Pancreas (tissue), 10 donors: ENCODE measurements at regions not wholly inside any gene's neighbourhood (a gene's known extent, or its start where the extent isn't known, plus 50 kb on each side); places are given as distances from the start of the nearest gene placed in this dataset.

Source experiments
- ATAC-seq, 4 donors: fragments of 200-7000 bp; cut with Tn5 transposase; one replicate each; pipeline versions ENCODE4 v1.8.0 to v1.9.1; 2020; ENCODE audit warnings: mild to moderate bottlenecking in 4 of 4, moderate library complexity in 4 of 4
- DNase-seq, 6 donors: peaks; one replicate each; pipeline ENCODE4 v3.0.0-alpha.2; 2020
- FAIRE-seq: peaks from 2 replicates; lab custom pipeline; 2012; peaks lifted over from hg19 to GRCh38; lab: Jason Lieb, UNC
- H3K27ac ChIP-seq, 4 donors: fragments of 200-600 bp; sonication (generic); 1 replicate in 3 of 4; 2 replicates in 1 of 4; pipeline versions ENCODE4 v1.5.0 to v1.8.0; 2020
- H3K27me3 ChIP-seq, 4 donors: fragments of 200-600 bp; one replicate each; pipeline ENCODE4 v1.8.0; 2021
- H3K36me3 ChIP-seq, 3 donors: fragments of 200-600 bp; sonication (generic) in 1 of 3; one replicate each; pipeline versions ENCODE4 v1.5.0 to v1.8.0; 2020 to 2021
- H3K4me1 ChIP-seq, 3 donors: fragments of 200-600 bp; one replicate each; pipeline ENCODE4 v1.8.0; 2021
- H3K4me3 ChIP-seq, 4 donors: fragments of 200-600 bp; sonication (generic) in 2 of 4; one replicate each; pipeline versions ENCODE4 v1.5.0 to v1.8.0; 2020 to 2021
- H3K9me3 ChIP-seq, 4 donors: fragments of 200-600 bp; one replicate each; pipeline ENCODE4 v1.8.0; 2021
- WGBS, 2 donors: extraction: QIAGEN DNeasy Blood & Tissue Kit; methylation state at CpG; one replicate each; pipeline ENCODE4 v1.1.7; 2013; 5-methylcytosine and 5-hydroxymethylcytosine counted together
- intact Hi-C, 3 donors: fragments of 100-400 bp; cut with DNase I; formaldehyde crosslinking; loops; one replicate each; pipeline versions ENCODE4 v1.11.1 to v1.14.2; 2022
- TF ChIP-seq, protein P1 (sequence below), 4 donors: fragments of 200-600 bp; sonication (generic) in 3 of 4; IDR thresholded peaks; one replicate each; pipeline versions ENCODE4 v1.5.0 to v1.8.0; 2021; ENCODE audit warnings: antibody characterized with exemption in 4 of 4
- donor health status: healthy with polysubstance abuse.
- donor health status: DM: no; HTN: no; CAD: no; lungs with moderate emphysema.
- donor health status: DM: no; HTN: no; CAD: no.
- donor health status: control.
- donor health status: control.
- donor health status: Bipolar disorder and iron deficiency.
- donor health status: DM: yes; HTN: yes; CAD: no.
- donor health status: DM: no; HTN: no; CAD: no.
- donor health status: DM: no; HTN: no; CAD: no.
- donor health status: DM: yes; HTN: yes; CAD: no.

- FAIRE-seq (no peak), DNase-seq (no peak), ATAC-seq (peak in 2 of 4 donors; percentile 14 to 23)
- Histone ChIP-seq H3K27me3 (no peaks in the 10 kb centered on the region), H3K9me3 (no peaks in the 10 kb centered on the region), H3K4me3 (no peak overlapping the region), H3K36me3 (no peaks in the 10 kb centered on the region), H3K4me1 (no peaks in the 10 kb centered on the region), H3K27ac (peak overlapping the region in 2 of 4 donors; percentile 46 to 47)
- intact Hi-C loops: no loop called here
- TF ChIP-seq, protein P1, sequence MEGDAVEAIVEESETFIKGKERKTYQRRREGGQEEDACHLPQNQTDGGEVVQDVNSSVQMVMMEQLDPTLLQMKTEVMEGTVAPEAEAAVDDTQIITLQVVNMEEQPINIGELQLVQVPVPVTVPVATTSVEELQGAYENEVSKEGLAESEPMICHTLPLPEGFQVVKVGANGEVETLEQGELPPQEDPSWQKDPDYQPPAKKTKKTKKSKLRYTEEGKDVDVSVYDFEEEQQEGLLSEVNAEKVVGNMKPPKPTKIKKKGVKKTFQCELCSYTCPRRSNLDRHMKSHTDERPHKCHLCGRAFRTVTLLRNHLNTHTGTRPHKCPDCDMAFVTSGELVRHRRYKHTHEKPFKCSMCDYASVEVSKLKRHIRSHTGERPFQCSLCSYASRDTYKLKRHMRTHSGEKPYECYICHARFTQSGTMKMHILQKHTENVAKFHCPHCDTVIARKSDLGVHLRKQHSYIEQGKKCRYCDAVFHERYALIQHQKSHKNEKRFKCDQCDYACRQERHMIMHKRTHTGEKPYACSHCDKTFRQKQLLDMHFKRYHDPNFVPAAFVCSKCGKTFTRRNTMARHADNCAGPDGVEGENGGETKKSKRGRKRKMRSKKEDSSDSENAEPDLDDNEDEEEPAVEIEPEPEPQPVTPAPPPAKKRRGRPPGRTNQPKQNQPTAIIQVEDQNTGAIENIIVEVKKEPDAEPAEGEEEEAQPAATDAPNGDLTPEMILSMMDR (IDR thresholded peaks at IDR 0.05): no peak
- WGBS, 2 donors: 38 to 44% methylated on average over 3 of the region's 3 CpGs
These were observed 135.3 kb downstream of the NUDT12 start for GRCh38 chr5:103427326-103427725.

DNA sequence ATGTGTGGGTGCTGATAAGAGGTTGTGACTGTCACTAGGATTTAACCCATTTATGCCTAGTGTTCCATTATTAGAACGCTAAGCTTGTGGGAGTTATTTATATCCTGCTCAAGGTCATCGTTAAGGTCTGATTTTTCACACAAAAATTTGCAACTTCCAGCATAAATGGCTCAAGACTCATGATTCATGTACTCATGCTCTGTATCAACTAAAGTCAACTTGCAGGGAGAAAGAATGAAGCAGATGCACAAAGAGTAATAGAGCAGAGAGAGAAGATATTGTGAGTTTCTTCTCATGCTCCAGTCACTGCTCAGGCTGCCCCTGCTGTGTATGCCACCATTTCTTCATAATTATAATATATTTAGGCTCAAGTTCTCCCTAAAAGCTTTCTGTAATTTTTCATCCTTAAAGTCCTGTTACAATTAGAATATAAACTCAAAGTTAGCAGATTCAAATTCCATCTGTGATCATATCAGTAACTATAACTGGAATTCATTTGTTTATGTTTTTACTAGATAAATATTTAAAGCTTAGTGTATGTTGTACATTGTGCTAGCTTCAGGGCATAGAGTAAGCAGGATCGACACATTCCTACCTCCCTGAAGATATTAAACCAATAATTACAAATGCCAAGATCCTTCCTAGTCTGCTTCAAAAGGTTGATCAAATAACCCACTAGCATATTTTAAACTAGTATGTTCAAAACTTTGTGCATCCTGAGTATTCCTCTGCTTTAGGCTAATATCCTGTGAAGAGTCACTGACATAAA, 136.7 kb downstream of the NUDT12 start:
- ATAC-seq (no peak), FAIRE-seq (no peak), DNase-seq (no peak)
- H3K4me3 ChIP-seq: no peak overlapping the region
- H3K27ac ChIP-seq: no peak overlapping the region
- H3K36me3 ChIP-seq: no peaks in the 10 kb centered on the region
- TF ChIP-seq, protein P1 (IDR thresholded peaks at IDR 0.05): no peak
- intact Hi-C loops: no loop called here
- WGBS, 2 donors: 70 to 75% methylated on average over 3 of the region's 3 CpGs
- no peaks in the 10 kb centered on the region for H3K4me1 ChIP-seq
- no peaks in the 10 kb centered on the region for H3K27me3 ChIP-seq
- no peaks in the 10 kb centered on the region for H3K9me3 ChIP-seq

GRCh38 chr5:103424453-103425205, 138.0 kb downstream of the NUDT12 start:
- TF ChIP-seq, protein P1 (IDR thresholded peaks at IDR 0.05): no peak
- WGBS, 2 donors: 53 to 71% methylated on average over 5 of the region's 5 CpGs
- Histone ChIP-seq H3K9me3 (no peaks in the 10 kb centered on the region), H3K36me3 (no peaks in the 10 kb centered on the region), H3K27me3 (no peaks in the 10 kb centered on the region), H3K4me3 (no peak overlapping the region), H3K27ac (no peak overlapping the region), H3K4me1 (no peaks in the 10 kb centered on the region)
- intact Hi-C loops: no loop called here
- ATAC-seq (no peak), FAIRE-seq (no peak), DNase-seq (no peak)

DNA sequence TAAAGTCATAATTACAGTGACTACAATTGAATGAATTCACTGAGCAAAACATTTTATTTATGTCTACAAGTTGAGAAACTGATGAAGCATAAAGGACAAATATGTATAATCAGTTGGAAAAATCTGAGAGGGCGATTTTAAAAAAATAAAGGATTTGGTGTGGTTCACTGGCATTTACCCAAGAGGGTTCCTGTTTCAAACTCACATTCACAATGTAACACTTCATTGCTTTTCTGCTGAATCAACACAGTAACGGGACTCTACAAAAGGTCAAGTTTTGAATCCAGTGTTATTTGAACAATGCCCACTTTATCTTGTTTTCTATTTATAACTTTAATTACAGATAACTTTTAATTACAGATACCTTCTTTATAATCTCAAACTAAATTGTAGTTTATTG, 138.6 kb downstream of the NUDT12 start:
- H3K4me3 ChIP-seq: no peak overlapping the region
- TF ChIP-seq, protein P1 (IDR thresholded peaks at IDR 0.05): no peak
- no peaks in the 10 kb centered on the region for H3K36me3 ChIP-seq
- 14 to 21% methylated on average over 2 of the region's 2 CpGs for WGBS, 2 donors
- intact Hi-C loops: no loop called here
- FAIRE-seq (no peak), ATAC-seq (no peak), DNase-seq (no peak)
- no peaks in the 10 kb centered on the region for H3K9me3 ChIP-seq
- H3K27me3 ChIP-seq: no peaks in the 10 kb centered on the region
- H3K27ac ChIP-seq: no peak overlapping the region
- no peaks in the 10 kb centered on the region for H3K4me1 ChIP-seq

DNA sequence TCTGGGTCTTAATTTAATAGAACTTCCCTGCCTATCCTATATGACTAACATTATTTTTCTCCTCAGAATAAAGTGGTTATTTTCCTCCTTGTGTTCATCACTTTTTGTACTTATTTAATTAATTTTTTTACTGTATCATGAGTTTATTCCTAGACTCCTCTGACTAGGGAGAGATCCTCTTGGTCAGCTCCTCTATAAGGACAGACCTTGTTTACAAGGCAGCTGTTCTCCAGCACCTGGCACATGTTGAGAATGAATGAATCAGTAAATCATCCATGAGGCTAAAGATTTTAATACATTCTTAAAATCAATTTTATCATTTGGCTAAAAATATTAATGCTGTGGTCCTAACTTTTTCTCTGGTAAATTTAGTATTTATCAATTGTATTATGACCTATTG, 139.8 kb downstream of the NUDT12 start:
- ATAC-seq: no peak
- intact Hi-C loops: no loop called here

More for the DNA sequence above, 139.8 kb downstream of the NUDT12 start:
- DNase-seq (no peak), FAIRE-seq (no peak)
- H3K9me3 ChIP-seq: no peaks in the 10 kb centered on the region
- no peak overlapping the region for H3K4me3 ChIP-seq
- no peaks in the 10 kb centered on the region for H3K4me1 ChIP-seq
- no peaks in the 10 kb centered on the region for H3K36me3 ChIP-seq
- H3K27ac ChIP-seq: no peak overlapping the region
- no peaks in the 10 kb centered on the region for H3K27me3 ChIP-seq
- TF ChIP-seq, protein P1 (IDR thresholded peaks at IDR 0.05): no peak
